Tibial nerve (tissue), 3 donors: ENCODE measurements at regions not wholly inside any gene's neighbourhood (a gene's known extent, or its start where the extent isn't known, plus 50 kb on each side); places are given as distances from the start of the nearest gene placed in this dataset.

ENCODE experiments used
- POLR2A ChIP-seq, 2 donors: fragments of 450-650 bp; IDR thresholded peaks; one replicate each; pipeline ENCODE4 v1.6.1; 2017; ENCODE audit warnings: antibody characterized with exemption in 2 of 2, mild to moderate bottlenecking in 2 of 2, moderate library complexity in 2 of 2
- TF ChIP-seq, protein P1 (sequence below), 5 experiments: fragments of 200-600 bp in 3 of 5; fragments of 450-650 bp in 2 of 5; sonication (generic) in 3 of 5; IDR thresholded peaks; one replicate each; pipeline ENCODE4 v1.5.1; 2016 to 2019; ENCODE audit warnings: antibody characterized with exemption in 5 of 5, mild to moderate bottlenecking in 3 of 5, moderate library complexity in 2 of 5

DNA sequence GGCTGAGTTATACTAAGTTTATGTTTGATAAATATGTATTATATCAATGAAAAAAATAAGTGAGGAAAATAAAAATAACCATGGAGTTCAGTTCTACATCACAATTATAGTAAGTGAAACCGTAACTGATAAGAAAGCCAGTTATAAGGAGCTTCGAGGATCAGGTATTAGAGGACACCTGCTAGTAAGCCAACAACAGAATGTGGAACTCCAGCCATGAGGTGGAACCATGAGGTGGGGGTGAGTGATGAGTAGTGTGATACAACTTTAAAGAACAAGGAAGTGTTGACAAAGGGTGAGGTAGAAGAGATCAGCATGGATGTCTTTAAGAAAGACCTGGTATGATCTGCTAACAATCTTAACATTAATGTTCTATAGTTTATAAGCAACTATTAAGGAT lies 452.9 kb downstream of the GUCY1A2 start:
- no peak for TF ChIP-seq POLR2A (IDR thresholded peaks at IDR 0.05)
- TF ChIP-seq, protein P1, sequence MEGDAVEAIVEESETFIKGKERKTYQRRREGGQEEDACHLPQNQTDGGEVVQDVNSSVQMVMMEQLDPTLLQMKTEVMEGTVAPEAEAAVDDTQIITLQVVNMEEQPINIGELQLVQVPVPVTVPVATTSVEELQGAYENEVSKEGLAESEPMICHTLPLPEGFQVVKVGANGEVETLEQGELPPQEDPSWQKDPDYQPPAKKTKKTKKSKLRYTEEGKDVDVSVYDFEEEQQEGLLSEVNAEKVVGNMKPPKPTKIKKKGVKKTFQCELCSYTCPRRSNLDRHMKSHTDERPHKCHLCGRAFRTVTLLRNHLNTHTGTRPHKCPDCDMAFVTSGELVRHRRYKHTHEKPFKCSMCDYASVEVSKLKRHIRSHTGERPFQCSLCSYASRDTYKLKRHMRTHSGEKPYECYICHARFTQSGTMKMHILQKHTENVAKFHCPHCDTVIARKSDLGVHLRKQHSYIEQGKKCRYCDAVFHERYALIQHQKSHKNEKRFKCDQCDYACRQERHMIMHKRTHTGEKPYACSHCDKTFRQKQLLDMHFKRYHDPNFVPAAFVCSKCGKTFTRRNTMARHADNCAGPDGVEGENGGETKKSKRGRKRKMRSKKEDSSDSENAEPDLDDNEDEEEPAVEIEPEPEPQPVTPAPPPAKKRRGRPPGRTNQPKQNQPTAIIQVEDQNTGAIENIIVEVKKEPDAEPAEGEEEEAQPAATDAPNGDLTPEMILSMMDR (IDR thresholded peaks at IDR 0.05) = no peak
